K562 (cell line): ENCODE measurements at regions not wholly inside any gene's neighbourhood (a gene's known extent, or its start where the extent isn't known, plus 50 kb on each side); places are given as distances from the start of the nearest gene placed in this dataset.

ENCODE experiments used
- ATAC-seq: fragments of 200-7000 bp; cut with Tn5 transposase; 3 replicates; pipeline ENCODE4 v1.9.1; 2020; ENCODE audit warnings: moderate library complexity
- BruUV-seq: library from RNA; stranded (reverse); fragments of 400-500 nt; replicated peaks from 2 replicates; lab custom pipeline; 2021; lab: Mats Ljungman, UMichigan
- CTCF ChIA-PET: fragments of 300-600 bp; formaldehyde crosslinking; extraction: SDS; loops from one replicate; lab custom pipeline; 2021; ENCODE audit warnings: low intra/inter-chr PET ratio; lab: Yijun Ruan, JAX
- POLR2A ChIA-PET: fragments of 300-600, 350-650 bp; sonication (Branson Sonifier 250); formaldehyde crosslinking; extraction: SDS; loops from one replicate; lab custom pipeline; 2021; ENCODE audit warnings: antibody characterized with exemption, inconsistent platforms; lab: Yijun Ruan, JAX
- DNase-seq, 4 experiments: peaks; one replicate each; pipeline versions ENCODE4 v3.0.0 to v3.0.0-alpha.2; 2011 to 2018; ENCODE audit warnings: low spot score in 3 of 4, mixed read lengths in 3 of 4; ENCODE audit errors: extremely low read depth in 1 of 4
- FAIRE-seq: peaks from 2 replicates; lab custom pipeline; 2011; peaks lifted over from hg19 to GRCh38; lab: Jason Lieb, UNC
- H2AFZ ChIP-seq: 2 replicates; pipeline ENCODE4 v1.6.0; 2011; ENCODE audit warnings: low read depth, low read length, control low read depth, inconsistent platforms
- H3K27ac ChIP-seq: fragments of 200-600 bp; 3 replicates; pipeline ENCODE4 v1.8.0; 2011; ENCODE audit warnings: low read depth, mild to moderate bottlenecking, control low read depth, inconsistent platforms, low read length, moderate library complexity, mixed read lengths; ENCODE audit errors: extremely low read depth
- H3K27me3 ChIP-seq, 2 experiments: fragments of 300-600 bp in 1 of 2; 2 replicates in 1 of 2; 3 replicates in 1 of 2; pipeline versions ENCODE4 v1.6.0 to v1.8.0; 2011; ENCODE audit warnings: inconsistent platforms in 2 of 2, low read length in 2 of 2, mild to moderate bottlenecking in 1 of 2, mixed read lengths in 1 of 2, moderate library complexity in 1 of 2; ENCODE audit not compliant: control insufficient read depth in 2 of 2, insufficient read depth in 2 of 2
- H3K36me3 ChIP-seq: fragments of 300-600 bp; 3 replicates; pipeline ENCODE4 v1.8.0; 2011; ENCODE audit warnings: mild to moderate bottlenecking, low read length, inconsistent platforms; ENCODE audit not compliant: control insufficient read depth, insufficient read depth
- H3K4me1 ChIP-seq, 2 experiments: fragments of 200-600 bp in 1 of 2; replicated peaks in 1 of 2; 2 replicates in 1 of 2; 3 replicates in 1 of 2; pipeline versions ENCODE4 v1.5.1 to v1.8.0; 2011; ENCODE audit warnings: inconsistent platforms in 2 of 2, low read length in 2 of 2, mild to moderate bottlenecking in 1 of 2, mixed read lengths in 1 of 2, moderate library complexity in 1 of 2; ENCODE audit not compliant: control insufficient read depth in 2 of 2, insufficient read depth in 2 of 2
- H3K4me2 ChIP-seq: 2 replicates; pipeline ENCODE4 v1.6.1; 2011; ENCODE audit warnings: low read length, control low read depth, inconsistent platforms, mixed read lengths; ENCODE audit not compliant: insufficient read depth
- H3K4me3 ChIP-seq: fragments of 200-600 bp; sonication (generic), shearing (Covaris generic); 2 replicates; pipeline ENCODE4 v1.5.1; 2016; ENCODE audit warnings: control low read depth, inconsistent platforms
- H3K79me2 ChIP-seq: fragments of 200-600 bp; 3 replicates; pipeline ENCODE4 v1.8.0; 2011; ENCODE audit warnings: low read length, inconsistent platforms; ENCODE audit not compliant: control insufficient read depth, insufficient read depth
- H3K9ac ChIP-seq, 2 experiments: 2 replicates each; pipeline versions ENCODE4 v1.6.0 to v1.6.1; 2011; ENCODE audit warnings: low read depth in 2 of 2, low read length in 2 of 2, control low read depth in 1 of 2, inconsistent platforms in 1 of 2, mild to moderate bottlenecking in 1 of 2, mixed read lengths in 1 of 2; ENCODE audit not compliant: insufficient read depth in 1 of 2
- H3K9me1 ChIP-seq: one replicate; pipeline ENCODE4 v1.6.0; 2011; ENCODE audit warnings: inconsistent platforms, mild to moderate bottlenecking, low read length, moderate library complexity; ENCODE audit not compliant: control insufficient read depth, insufficient read depth
- H3K9me3 ChIP-seq: replicated peaks from 2 replicates; pipeline ENCODE4 v1.5.1; 2011; ENCODE audit warnings: low read depth, low read length, inconsistent platforms; ENCODE audit not compliant: control insufficient read depth, insufficient read depth
- H4K20me1 ChIP-seq: replicated peaks from 2 replicates; pipeline ENCODE4 v1.6.1; 2011; ENCODE audit warnings: low read length, inconsistent platforms, mixed read lengths; ENCODE audit not compliant: control insufficient read depth, insufficient read depth
- ARID2 ChIP-seq: fragments of 450-650 bp; IDR thresholded peaks from 2 replicates; pipeline ENCODE4 v1.6.1; 2017; ENCODE audit warnings: antibody characterized with exemption, mild to moderate bottlenecking
- CBX1 ChIP-seq: sonication (generic); IDR thresholded peaks from 2 replicates; pipeline ENCODE4 v1.6.1; 2016; ENCODE audit warnings: antibody characterized with exemption, low read depth, mild to moderate bottlenecking
- CBX8 ChIP-seq: fragments of 200-600 bp; sonication (generic); IDR thresholded peaks from 2 replicates; pipeline ENCODE4 v1.6.1; 2012; ENCODE audit warnings: borderline replicate concordance, mixed run types, low read depth, mild to moderate bottlenecking, moderate library complexity, mixed read lengths, low read length, control low read depth, inconsistent platforms; ENCODE audit not compliant: poor library complexity, severe bottlenecking; ENCODE audit errors: extremely low read depth
- CREM ChIP-seq: IDR thresholded peaks from 2 replicates; pipeline ENCODE4 v1.6.1; 2014; ENCODE audit warnings: antibody characterized with exemption, low read depth
- DIDO1 ChIP-seq: fragments of 450-650 bp; IDR thresholded peaks from 2 replicates; pipeline ENCODE4 v1.6.1; 2016; ENCODE audit warnings: low read depth, missing biosample characterization, missing genetic modification characterization
- GTF2B ChIP-seq: IDR thresholded peaks from 2 replicates; pipeline ENCODE4 v1.6.1; 2011; ENCODE audit not compliant: insufficient read length; ENCODE audit errors: extremely low read depth
- KLF6 ChIP-seq: fragments of 250-450 bp; sonication (Bioruptor Pico); IDR thresholded peaks from 2 replicates; pipeline ENCODE4 v1.4.0; 2020; ENCODE audit warnings: mild to moderate bottlenecking, moderate library complexity, borderline replicate concordance
- PHF20 ChIP-seq: fragments of 450-650 bp; IDR thresholded peaks from 2 replicates; pipeline ENCODE4 v1.6.1; 2018; ENCODE audit not compliant: partially characterized antibody
- RBM25 ChIP-seq: fragments of 200-400 bp; formaldehyde crosslinking; IDR thresholded peaks from 2 replicates; pipeline ENCODE4 v1.6.1; 2018; ENCODE audit warnings: low read length, low read depth, moderate library complexity; ENCODE audit not compliant: severe bottlenecking
- SOX6 ChIP-seq: fragments of 450-650 bp; IDR thresholded peaks from 2 replicates; pipeline ENCODE4 v1.6.1; 2014; ENCODE audit warnings: mild to moderate bottlenecking
- TBP ChIP-seq: optimal IDR thresholded peaks from 2 replicates; pipeline ENCODE3; 2011; ENCODE audit warnings: low read depth, low read length, improper control_type of control experiment
- ZFP36 ChIP-seq: fragments of 150-350 bp; IDR thresholded peaks from 2 replicates; pipeline ENCODE4 v1.6.1; 2018; ENCODE audit warnings: low read length, low read depth; ENCODE audit not compliant: partially characterized antibody
- ZNF253 ChIP-seq: fragments of 250-450 bp; sonication (Bioruptor Pico); conservative IDR thresholded peaks from 2 replicates; pipeline ENCODE4 v1.6.1; 2021; ENCODE audit warnings: mild to moderate bottlenecking
- ZNF696 ChIP-seq: fragments of 250-450 bp; sonication (Bioruptor Pico); conservative IDR thresholded peaks from 2 replicates; pipeline ENCODE4 v1.4.0; 2020; ENCODE audit warnings: mild to moderate bottlenecking, moderate library complexity
- ZNF780A ChIP-seq: fragments of 250-450 bp; sonication (Bioruptor Pico); IDR thresholded peaks from 2 replicates; pipeline ENCODE4 v1.5.0; 2021; ENCODE audit warnings: mild to moderate bottlenecking
- WGBS: fragments of 100-300 bp; shearing (Covaris generic); methylation state at CpG from one replicate; pipeline ENCODE4 v1.1.6; 2016; ENCODE audit warnings: low coverage, mixed read lengths; ENCODE audit not compliant: insufficient coverage; ENCODE audit errors: missing lambda C conversion rate; 5-methylcytosine and 5-hydroxymethylcytosine counted together
- in situ Hi-C: fragments of 300-500 bp; cut with MboI; formaldehyde crosslinking; loops from 4 replicates; pipeline ENCODE4 v1.15.0; 2018; ENCODE audit warnings: inconsistent platforms, mixed read lengths
- intact Hi-C: fragments of 100-400 bp; cut with micrococcal nuclease; formaldehyde crosslinking; loops from 2 replicates; pipeline ENCODE4 v1.14.2; 2022
- TF ChIP-seq, protein P1 (sequence below): sonication (generic); formaldehyde crosslinking; IDR thresholded peaks from 2 replicates; pipeline ENCODE4 v1.8.1; 2023; ENCODE audit warnings: missing genetic modification reagents, mild to moderate bottlenecking, borderline replicate concordance

DNA sequence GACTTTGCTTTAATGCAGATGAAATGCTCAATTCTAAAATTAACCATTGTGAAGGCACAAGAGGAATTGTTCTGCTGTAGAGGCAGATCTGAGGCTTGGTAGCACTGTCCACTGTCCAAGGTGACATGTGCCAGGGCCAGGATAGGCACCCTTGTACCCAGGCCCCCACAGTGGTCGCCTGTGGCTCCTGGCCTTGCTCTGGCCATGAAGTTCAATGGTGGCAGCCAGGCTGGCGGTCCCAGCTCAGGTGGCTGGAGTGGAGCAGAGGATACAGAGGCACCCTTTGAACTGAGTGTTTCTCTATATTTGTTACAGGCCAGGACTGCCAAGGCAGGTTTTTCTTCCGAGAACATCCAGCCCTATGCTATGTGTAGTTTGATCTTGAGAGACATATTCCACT, 102.6 kb downstream of the PTGS2 start:
- no peak for FAIRE-seq
- no peak for ATAC-seq

More for the DNA sequence above, 102.6 kb downstream of the PTGS2 start:
- CTCF ChIA-PET = no interaction called here
- H3K9ac ChIP-seq = no peak overlapping the region
- WGBS = 0% methylated on average over 3 of the region's 3 CpGs
- no peaks in the 10 kb centered on the region for H3K9me1 ChIP-seq
- TF ChIP-seq ZFP36 (no peak), TBP (no peak), GTF2B (no peak), ARID2 (no peak), PHF20 (no peak), ZNF696 (CRISPR knock-in tag) (no peak), KLF6 (CRISPR knock-in tag) (no peak), CREM (no peak), SOX6 (no peak), ZNF253 (CRISPR knock-in tag) (no peak), RBM25 (no peak), ZNF780A (CRISPR knock-in tag) (no peak), CBX8 (no peak), DIDO1 (tag) (no peak), CBX1 (no peak)
- TF ChIP-seq, protein P1, sequence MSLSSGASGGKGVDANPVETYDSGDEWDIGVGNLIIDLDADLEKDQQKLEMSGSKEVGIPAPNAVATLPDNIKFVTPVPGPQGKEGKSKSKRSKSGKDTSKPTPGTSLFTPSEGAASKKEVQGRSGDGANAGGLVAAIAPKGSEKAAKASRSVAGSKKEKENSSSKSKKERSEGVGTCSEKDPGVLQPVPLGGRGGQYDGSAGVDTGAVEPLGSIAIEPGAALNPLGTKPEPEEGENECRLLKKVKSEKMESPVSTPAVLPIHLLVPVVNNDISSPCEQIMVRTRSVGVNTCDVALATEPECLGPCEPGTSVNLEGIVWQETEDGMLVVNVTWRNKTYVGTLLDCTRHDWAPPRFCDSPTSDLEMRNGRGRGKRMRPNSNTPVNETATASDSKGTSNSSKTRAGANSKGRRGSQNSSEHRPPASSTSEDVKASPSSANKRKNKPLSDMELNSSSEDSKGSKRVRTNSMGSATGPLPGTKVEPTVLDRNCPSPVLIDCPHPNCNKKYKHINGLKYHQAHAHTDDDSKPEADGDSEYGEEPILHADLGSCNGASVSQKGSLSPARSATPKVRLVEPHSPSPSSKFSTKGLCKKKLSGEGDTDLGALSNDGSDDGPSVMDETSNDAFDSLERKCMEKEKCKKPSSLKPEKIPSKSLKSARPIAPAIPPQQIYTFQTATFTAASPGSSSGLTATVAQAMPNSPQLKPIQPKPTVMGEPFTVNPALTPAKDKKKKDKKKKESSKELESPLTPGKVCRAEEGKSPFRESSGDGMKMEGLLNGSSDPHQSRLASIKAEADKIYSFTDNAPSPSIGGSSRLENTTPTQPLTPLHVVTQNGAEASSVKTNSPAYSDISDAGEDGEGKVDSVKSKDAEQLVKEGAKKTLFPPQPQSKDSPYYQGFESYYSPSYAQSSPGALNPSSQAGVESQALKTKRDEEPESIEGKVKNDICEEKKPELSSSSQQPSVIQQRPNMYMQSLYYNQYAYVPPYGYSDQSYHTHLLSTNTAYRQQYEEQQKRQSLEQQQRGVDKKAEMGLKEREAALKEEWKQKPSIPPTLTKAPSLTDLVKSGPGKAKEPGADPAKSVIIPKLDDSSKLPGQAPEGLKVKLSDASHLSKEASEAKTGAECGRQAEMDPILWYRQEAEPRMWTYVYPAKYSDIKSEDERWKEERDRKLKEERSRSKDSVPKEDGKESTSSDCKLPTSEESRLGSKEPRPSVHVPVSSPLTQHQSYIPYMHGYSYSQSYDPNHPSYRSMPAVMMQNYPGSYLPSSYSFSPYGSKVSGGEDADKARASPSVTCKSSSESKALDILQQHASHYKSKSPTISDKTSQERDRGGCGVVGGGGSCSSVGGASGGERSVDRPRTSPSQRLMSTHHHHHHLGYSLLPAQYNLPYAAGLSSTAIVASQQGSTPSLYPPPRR (CRISPR knock-in tag) = no peak
- in situ Hi-C loops (no loop called here), intact Hi-C loops (no loop called here)
- H3K4me2 ChIP-seq = no peak overlapping the region
- no peak overlapping the region for H3K4me3 ChIP-seq
- DNase-seq = no peak
- no TSS peak for BruUV-seq
- H3K9me3 ChIP-seq = no peaks in the 10 kb centered on the region; the same call in 1 of the 2 replicates
- POLR2A ChIA-PET = no interaction called here
- H4K20me1 ChIP-seq = no peaks in the 10 kb centered on the region
- no peak overlapping the region for H3K27ac ChIP-seq
- H3K79me2 ChIP-seq = no peaks in the 10 kb centered on the region
- no peak overlapping the region for H2AFZ ChIP-seq
- H3K36me3 ChIP-seq = no peaks in the 10 kb centered on the region
- no peaks in the 10 kb centered on the region for H3K27me3 ChIP-seq
- H3K4me1 ChIP-seq = no peaks in the 10 kb centered on the region
